ENCODE measurements at regions not wholly inside any gene's neighbourhood (a gene's known extent, or its start where the extent isn't known, plus 50 kb on each side); places are given as distances from the start of the nearest gene placed in this dataset.

DNA sequence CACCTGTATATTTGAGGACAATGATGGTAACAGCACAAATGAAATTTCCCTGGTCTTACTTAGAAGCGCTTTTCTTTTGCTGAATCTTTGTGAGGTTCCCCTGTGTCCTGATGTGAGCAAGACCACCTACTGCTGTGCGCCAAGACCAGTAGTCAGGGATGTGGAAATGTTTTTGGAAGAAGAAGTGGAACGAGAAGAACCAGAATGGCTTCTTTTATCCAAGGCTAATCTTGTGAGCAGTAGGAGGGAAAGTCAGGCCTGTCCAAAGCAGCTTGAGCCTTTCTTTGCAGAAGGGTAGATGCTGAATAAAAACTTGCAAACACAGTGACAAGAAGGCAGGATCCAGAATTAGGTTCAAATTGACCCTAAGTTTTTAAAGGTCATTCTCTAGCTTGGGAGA, 223.0 kb downstream of the FAT3 start:
- no peak for DNase-seq (ENCODE audit: low read depth)
- TF ChIP-seq, protein P1, sequence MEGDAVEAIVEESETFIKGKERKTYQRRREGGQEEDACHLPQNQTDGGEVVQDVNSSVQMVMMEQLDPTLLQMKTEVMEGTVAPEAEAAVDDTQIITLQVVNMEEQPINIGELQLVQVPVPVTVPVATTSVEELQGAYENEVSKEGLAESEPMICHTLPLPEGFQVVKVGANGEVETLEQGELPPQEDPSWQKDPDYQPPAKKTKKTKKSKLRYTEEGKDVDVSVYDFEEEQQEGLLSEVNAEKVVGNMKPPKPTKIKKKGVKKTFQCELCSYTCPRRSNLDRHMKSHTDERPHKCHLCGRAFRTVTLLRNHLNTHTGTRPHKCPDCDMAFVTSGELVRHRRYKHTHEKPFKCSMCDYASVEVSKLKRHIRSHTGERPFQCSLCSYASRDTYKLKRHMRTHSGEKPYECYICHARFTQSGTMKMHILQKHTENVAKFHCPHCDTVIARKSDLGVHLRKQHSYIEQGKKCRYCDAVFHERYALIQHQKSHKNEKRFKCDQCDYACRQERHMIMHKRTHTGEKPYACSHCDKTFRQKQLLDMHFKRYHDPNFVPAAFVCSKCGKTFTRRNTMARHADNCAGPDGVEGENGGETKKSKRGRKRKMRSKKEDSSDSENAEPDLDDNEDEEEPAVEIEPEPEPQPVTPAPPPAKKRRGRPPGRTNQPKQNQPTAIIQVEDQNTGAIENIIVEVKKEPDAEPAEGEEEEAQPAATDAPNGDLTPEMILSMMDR (IDR thresholded peaks at IDR 0.05; ENCODE audit: insufficient read depth, low read length, poor library complexity, severe bottlenecking) = no peak
- no peaks in the 10 kb centered on the region for H3K27me3 ChIP-seq (ENCODE audit: control insufficient read depth, insufficient read depth, low read length)
- H3K36me3 ChIP-seq (ENCODE audit: control insufficient read depth, insufficient read depth, low read length) = no peaks in the 10 kb centered on the region
- no peak overlapping the region for H3K4me3 ChIP-seq (ENCODE audit: low read depth, low read length)

- no peak for DNase-seq (ENCODE audit: low read depth)
- no peaks in the 10 kb centered on the region for H3K36me3 ChIP-seq (ENCODE audit: control insufficient read depth, insufficient read depth, low read length)
- TF ChIP-seq, protein P1 (IDR thresholded peaks at IDR 0.05; ENCODE audit: insufficient read depth, low read length, poor library complexity, severe bottlenecking) = no peak
- H3K27me3 ChIP-seq (ENCODE audit: control insufficient read depth, insufficient read depth, low read length) = no peaks in the 10 kb centered on the region
- H3K4me3 ChIP-seq (ENCODE audit: low read depth, low read length) = no peak overlapping the region
Measured at GRCh38 chr11:92449222-92449621, 224.6 kb downstream of the FAT3 start.

DNA sequence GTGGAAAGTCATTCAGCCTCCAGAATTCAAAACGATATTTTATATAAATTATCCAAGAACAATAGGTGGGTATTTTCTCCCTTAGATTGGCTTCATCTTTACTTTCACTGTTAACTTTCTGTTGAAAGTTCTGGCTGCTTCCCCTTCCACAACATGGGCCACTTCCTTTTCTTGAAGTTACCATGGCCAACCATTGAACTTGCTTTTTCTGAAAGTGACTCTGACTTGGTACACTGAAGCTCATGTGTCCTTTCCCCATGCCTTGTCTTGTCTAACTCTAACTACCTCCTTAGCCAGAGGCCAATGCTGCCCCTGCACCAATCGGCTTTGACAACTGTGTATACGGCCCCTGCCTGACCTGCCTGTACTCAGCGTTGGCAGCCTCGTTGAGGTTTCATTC, 225.2 kb downstream of the FAT3 start:
- H3K4me3 ChIP-seq (ENCODE audit: low read depth, low read length) = no peak overlapping the region
- TF ChIP-seq, protein P1 (IDR thresholded peaks at IDR 0.05; ENCODE audit: insufficient read depth, low read length, poor library complexity, severe bottlenecking) = no peak
- no peaks in the 10 kb centered on the region for H3K27me3 ChIP-seq (ENCODE audit: control insufficient read depth, insufficient read depth, low read length)
- DNase-seq (ENCODE audit: low read depth) = no peak
- no peaks in the 10 kb centered on the region for H3K36me3 ChIP-seq (ENCODE audit: control insufficient read depth, insufficient read depth, low read length)

GRCh38 chr11:92451063-92451462, 226.4 kb downstream of the FAT3 start:
- Histone ChIP-seq H3K4me3 (ENCODE audit: low read depth, low read length) (no peak overlapping the region), H3K27me3 (ENCODE audit: control insufficient read depth, insufficient read depth, low read length) (no peaks in the 10 kb centered on the region), H3K36me3 (ENCODE audit: control insufficient read depth, insufficient read depth, low read length) (no peaks in the 10 kb centered on the region)
- no peak for DNase-seq (ENCODE audit: low read depth)
- TF ChIP-seq, protein P1 (IDR thresholded peaks at IDR 0.05; ENCODE audit: insufficient read depth, low read length, poor library complexity, severe bottlenecking) = no peak

DNA sequence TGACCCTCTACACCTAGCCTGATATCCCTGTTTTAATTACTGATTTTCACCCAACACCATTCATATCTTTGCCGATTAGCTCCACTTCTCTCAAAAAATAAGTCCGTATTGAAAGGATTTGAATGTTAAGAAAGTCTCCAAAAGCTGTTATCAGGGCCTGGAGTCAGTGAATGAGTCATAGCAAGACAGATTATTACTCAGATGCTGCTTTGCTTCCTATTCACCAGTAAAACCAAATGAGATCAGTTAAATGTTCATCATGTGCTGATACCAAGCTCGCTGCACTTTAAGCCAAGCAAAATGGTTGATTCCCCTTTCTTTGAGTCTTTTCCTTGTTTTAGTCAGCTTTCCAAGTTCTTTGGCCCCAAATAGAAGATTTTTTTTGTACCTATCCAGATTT, 228.4 kb downstream of the FAT3 start:
- peak; percentile 44 for DNase-seq (ENCODE audit: low read depth)
- TF ChIP-seq, protein P1 (IDR thresholded peaks at IDR 0.05; ENCODE audit: insufficient read depth, low read length, poor library complexity, severe bottlenecking) = no peak
- H3K27me3 ChIP-seq (ENCODE audit: control insufficient read depth, insufficient read depth, low read length) = no peaks in the 10 kb centered on the region
- no peaks in the 10 kb centered on the region for H3K36me3 ChIP-seq (ENCODE audit: control insufficient read depth, insufficient read depth, low read length)
- H3K4me3 ChIP-seq (ENCODE audit: low read depth, low read length) = no peak overlapping the region

- TF ChIP-seq, protein P1 (IDR thresholded peaks at IDR 0.05; ENCODE audit: insufficient read depth, low read length, poor library complexity, severe bottlenecking) = no peak
- Histone ChIP-seq H3K27me3 (ENCODE audit: control insufficient read depth, insufficient read depth, low read length) (no peaks in the 10 kb centered on the region), H3K36me3 (ENCODE audit: control insufficient read depth, insufficient read depth, low read length) (no peaks in the 10 kb centered on the region), H3K4me3 (ENCODE audit: low read depth, low read length) (no peak overlapping the region)
- DNase-seq (ENCODE audit: low read depth) = no peak
Measured at GRCh38 chr11:92455210-92455790, 230.7 kb downstream of the FAT3 start.
